ENCODE measurements at regions not wholly inside any gene's neighbourhood (a gene's known extent, or its start where the extent isn't known, plus 50 kb on each side); places are given as distances from the start of the nearest gene placed in this dataset.

GRCh38 chr12:27382924-27383323 is 50.3 kb downstream of the BMAL2 start:
- no peaks in the 10 kb centered on the region for H3K27me3 ChIP-seq
- no peak for DNase-seq
- H3K36me3 ChIP-seq: no peaks in the 10 kb centered on the region
- H3K27ac ChIP-seq: no peak overlapping the region
- intact Hi-C loops (cut with DNase I; ENCODE audit: low total_unique reads): no loop called here
- no peak overlapping the region for H3K4me3 ChIP-seq
- no peaks in the 10 kb centered on the region for H3K4me1 ChIP-seq
- TF ChIP-seq CTCF (IDR thresholded peaks at IDR 0.05): no peak
- no peaks in the 10 kb centered on the region for H3K9me3 ChIP-seq

- Histone ChIP-seq H3K4me3 (no peak overlapping the region), H3K9me3 (no peaks in the 10 kb centered on the region), H3K4me1 (no peaks in the 10 kb centered on the region), H3K36me3 (no peaks in the 10 kb centered on the region), H3K27me3 (no peaks in the 10 kb centered on the region), H3K27ac (no peak overlapping the region)
- TF ChIP-seq CTCF (IDR thresholded peaks at IDR 0.05): peak; percentile 73 to 80
- intact Hi-C loops (cut with DNase I; ENCODE audit: low total_unique reads): no loop called here
- DNase-seq: peak; percentile 84 to 86
Measured at GRCh38 chr12:27383429-27384260, 51.0 kb downstream of the BMAL2 start.

GRCh38 chr12:27384261-27384590 is 51.6 kb downstream of the BMAL2 start:
- Histone ChIP-seq H3K27ac (no peak overlapping the region), H3K27me3 (no peaks in the 10 kb centered on the region), H3K9me3 (no peaks in the 10 kb centered on the region), H3K36me3 (no peaks in the 10 kb centered on the region), H3K4me3 (no peak overlapping the region), H3K4me1 (no peaks in the 10 kb centered on the region)
- TF ChIP-seq CTCF (IDR thresholded peaks at IDR 0.05): no peak
- intact Hi-C loops (cut with DNase I; ENCODE audit: low total_unique reads): no loop called here
- DNase-seq: no peak

GRCh38 chr12:27385766-27386564 is 53.3 kb downstream of the BMAL2 start:
- H3K9me3 ChIP-seq: no peaks in the 10 kb centered on the region
- H3K4me3 ChIP-seq: no peak overlapping the region
- TF ChIP-seq CTCF (IDR thresholded peaks at IDR 0.05): no peak
- intact Hi-C loops (cut with DNase I; ENCODE audit: low total_unique reads): no loop called here
- no peak for DNase-seq
- H3K4me1 ChIP-seq: no peaks in the 10 kb centered on the region
- H3K27ac ChIP-seq: no peak overlapping the region
- no peaks in the 10 kb centered on the region for H3K27me3 ChIP-seq
- H3K36me3 ChIP-seq: no peaks in the 10 kb centered on the region

- DNase-seq: no peak
- no peak overlapping the region for H3K4me3 ChIP-seq
- H3K27ac ChIP-seq: no peak overlapping the region
- no peaks in the 10 kb centered on the region for H3K27me3 ChIP-seq
- intact Hi-C loops (cut with DNase I; ENCODE audit: low total_unique reads): no loop called here
- no peaks in the 10 kb centered on the region for H3K4me1 ChIP-seq
- no peak for TF ChIP-seq CTCF (IDR thresholded peaks at IDR 0.05)
- H3K9me3 ChIP-seq: no peaks in the 10 kb centered on the region
- H3K36me3 ChIP-seq: no peaks in the 10 kb centered on the region
Measured at GRCh38 chr12:27387473-27387872, 54.8 kb downstream of the BMAL2 start.
